ENCODE measurements at regions not wholly inside any gene's neighbourhood (a gene's known extent, or its start where the extent isn't known, plus 50 kb on each side); places are given as distances from the start of the nearest gene placed in this dataset.

DNA sequence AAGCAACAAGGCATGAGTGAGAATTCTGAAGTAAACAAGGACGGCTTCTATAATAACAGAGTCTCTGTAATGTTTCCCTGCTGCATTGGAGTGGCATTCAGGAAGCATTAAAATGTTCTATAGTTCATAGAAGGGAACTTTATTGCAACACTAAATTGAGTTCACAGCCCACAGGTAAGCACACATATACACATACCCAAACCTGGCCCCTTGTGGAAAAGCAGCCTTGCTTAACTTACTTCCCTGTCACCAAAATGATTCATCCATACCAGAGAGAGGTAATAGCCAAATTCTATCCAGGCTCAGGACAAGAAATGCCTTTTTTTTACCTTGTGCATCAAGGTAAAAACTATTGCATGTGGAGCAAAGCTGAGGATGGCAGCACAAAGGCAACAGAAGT is 241.4 kb downstream of the HHIPL2 start:
- no peaks in the 10 kb centered on the region for H3K27me3 ChIP-seq
- H3K9me3 ChIP-seq: no peaks in the 10 kb centered on the region
- 63 to 83% (median 81%) methylated on average over 1 of the region's 1 CpG for WGBS, 5 donors
- no peak for DNase-seq
- H3K27ac ChIP-seq: no peak overlapping the region
- H3K4me3 ChIP-seq: no peak overlapping the region
- intact Hi-C loops (cut with DNase I; ENCODE audit: low total_unique reads): no loop called here
- TF ChIP-seq EP300 (IDR thresholded peaks at IDR 0.05): no peak
- no peaks in the 10 kb centered on the region for H3K36me3 ChIP-seq
- H3K4me1 ChIP-seq: no peaks in the 10 kb centered on the region

DNA sequence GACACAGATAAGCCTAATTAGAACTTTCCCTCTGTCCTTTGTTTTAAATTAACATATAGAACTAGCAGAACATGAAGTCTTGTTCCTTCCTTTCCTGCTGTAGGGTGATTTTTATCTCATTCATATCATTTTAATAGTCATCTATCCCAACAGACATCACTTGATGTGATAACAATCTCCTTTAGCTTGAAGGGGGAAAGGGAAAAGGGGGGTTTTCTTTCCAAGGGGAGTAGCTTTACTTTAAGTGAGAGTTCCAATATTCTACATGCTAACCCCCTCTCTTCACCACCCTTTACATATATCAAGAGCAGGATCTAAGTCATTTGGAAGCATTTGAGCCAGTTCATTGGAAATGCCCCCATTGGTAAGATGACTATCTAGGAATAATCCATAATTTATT is 241.9 kb downstream of the HHIPL2 start:
- no peaks in the 10 kb centered on the region for H3K4me1 ChIP-seq
- TF ChIP-seq EP300 (IDR thresholded peaks at IDR 0.05): no peak
- TF ChIP-seq POLR2A (IDR thresholded peaks at IDR 0.05): no peak
- TF ChIP-seq, protein P1, sequence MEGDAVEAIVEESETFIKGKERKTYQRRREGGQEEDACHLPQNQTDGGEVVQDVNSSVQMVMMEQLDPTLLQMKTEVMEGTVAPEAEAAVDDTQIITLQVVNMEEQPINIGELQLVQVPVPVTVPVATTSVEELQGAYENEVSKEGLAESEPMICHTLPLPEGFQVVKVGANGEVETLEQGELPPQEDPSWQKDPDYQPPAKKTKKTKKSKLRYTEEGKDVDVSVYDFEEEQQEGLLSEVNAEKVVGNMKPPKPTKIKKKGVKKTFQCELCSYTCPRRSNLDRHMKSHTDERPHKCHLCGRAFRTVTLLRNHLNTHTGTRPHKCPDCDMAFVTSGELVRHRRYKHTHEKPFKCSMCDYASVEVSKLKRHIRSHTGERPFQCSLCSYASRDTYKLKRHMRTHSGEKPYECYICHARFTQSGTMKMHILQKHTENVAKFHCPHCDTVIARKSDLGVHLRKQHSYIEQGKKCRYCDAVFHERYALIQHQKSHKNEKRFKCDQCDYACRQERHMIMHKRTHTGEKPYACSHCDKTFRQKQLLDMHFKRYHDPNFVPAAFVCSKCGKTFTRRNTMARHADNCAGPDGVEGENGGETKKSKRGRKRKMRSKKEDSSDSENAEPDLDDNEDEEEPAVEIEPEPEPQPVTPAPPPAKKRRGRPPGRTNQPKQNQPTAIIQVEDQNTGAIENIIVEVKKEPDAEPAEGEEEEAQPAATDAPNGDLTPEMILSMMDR (IDR thresholded peaks at IDR 0.05): no peak
- TF ChIP-seq POLR2AphosphoS5 (IDR thresholded peaks at IDR 0.05): no peak
- H3K9me3 ChIP-seq: no peaks in the 10 kb centered on the region
- intact Hi-C loops (cut with DNase I; ENCODE audit: low total_unique reads): no loop called here
- no peaks in the 10 kb centered on the region for H3K27me3 ChIP-seq
- H3K36me3 ChIP-seq: no peaks in the 10 kb centered on the region
- DNase-seq: no peak
- no peak overlapping the region for H3K27ac ChIP-seq
- H3K4me3 ChIP-seq: no peak overlapping the region

DNA sequence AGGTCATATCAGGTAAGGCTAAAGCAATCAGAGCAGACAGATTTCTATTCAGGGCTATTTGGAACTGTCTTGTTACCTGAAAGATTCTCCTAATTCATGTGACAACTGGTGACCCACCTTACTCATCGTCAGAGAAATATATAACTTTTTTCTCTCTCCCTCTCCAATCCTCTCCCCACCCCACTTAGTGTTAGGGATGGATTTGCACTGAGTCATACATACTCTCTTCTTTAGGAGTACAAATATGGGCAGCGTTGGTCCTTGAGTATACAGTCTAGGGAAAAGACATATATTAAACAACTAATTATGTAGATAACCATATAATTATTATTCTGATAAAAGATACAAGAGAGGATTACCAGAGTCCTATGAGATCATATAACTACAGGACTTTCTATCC is 246.3 kb downstream of the HHIPL2 start:
- H3K27ac ChIP-seq: no peak overlapping the region
- 60 to 85% (median 74%) methylated on average over 2 of the region's 2 CpGs for WGBS, 5 donors
- H3K27me3 ChIP-seq: no peaks in the 10 kb centered on the region
- H3K9me3 ChIP-seq: peaks cover 0 to 20% (median 12%) of the 10 kb centered on the region in 4 donors
- no peaks in the 10 kb centered on the region for H3K36me3 ChIP-seq
- no peaks in the 10 kb centered on the region for H3K4me1 ChIP-seq
- intact Hi-C loops (cut with DNase I; ENCODE audit: low total_unique reads): no loop called here
- TF ChIP-seq, protein P1 (IDR thresholded peaks at IDR 0.05): no peak
- TF ChIP-seq POLR2AphosphoS5 (IDR thresholded peaks at IDR 0.05) (no peak), EP300 (IDR thresholded peaks at IDR 0.05) (no peak), POLR2A (IDR thresholded peaks at IDR 0.05) (no peak)
- DNase-seq: no peak
- H3K4me3 ChIP-seq: no peak overlapping the region

DNA sequence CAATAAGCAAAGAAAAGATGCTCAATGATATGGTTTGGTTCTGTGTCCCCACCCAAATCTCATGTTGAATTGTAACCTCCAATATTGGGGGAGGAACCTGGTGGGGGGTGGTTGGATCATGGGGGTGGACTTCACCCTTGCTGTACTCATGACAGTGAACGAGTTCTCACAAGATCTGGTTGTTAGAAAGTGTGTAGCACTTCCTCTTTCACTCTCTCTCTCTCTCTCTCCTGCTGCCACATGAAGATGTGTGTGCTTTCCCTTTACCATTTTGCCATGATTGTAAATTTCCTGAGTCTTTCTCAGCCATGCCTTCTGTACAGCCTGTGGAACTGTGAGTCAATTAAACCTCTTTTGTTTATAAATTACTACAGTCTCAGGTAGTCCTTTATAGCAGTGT is 248.4 kb downstream of the HHIPL2 start:
- TF ChIP-seq POLR2AphosphoS5 (IDR thresholded peaks at IDR 0.05) (no peak), POLR2A (IDR thresholded peaks at IDR 0.05) (no peak), EP300 (IDR thresholded peaks at IDR 0.05) (no peak)
- TF ChIP-seq, protein P1 (IDR thresholded peaks at IDR 0.05): no peak
- DNase-seq: no peak
- Histone ChIP-seq H3K4me1 (no peaks in the 10 kb centered on the region), H3K27me3 (no peaks in the 10 kb centered on the region), H3K9me3 (peaks cover 0 to 30% (median 20%) of the 10 kb centered on the region in 4 donors), H3K36me3 (no peaks in the 10 kb centered on the region), H3K4me3 (no peak overlapping the region), H3K27ac (no peak overlapping the region)
- WGBS, 5 donors: 40 to 67% (median 53%) methylated on average over 1 of the region's 1 CpG
- intact Hi-C loops (cut with DNase I; ENCODE audit: low total_unique reads): no loop called here

DNA sequence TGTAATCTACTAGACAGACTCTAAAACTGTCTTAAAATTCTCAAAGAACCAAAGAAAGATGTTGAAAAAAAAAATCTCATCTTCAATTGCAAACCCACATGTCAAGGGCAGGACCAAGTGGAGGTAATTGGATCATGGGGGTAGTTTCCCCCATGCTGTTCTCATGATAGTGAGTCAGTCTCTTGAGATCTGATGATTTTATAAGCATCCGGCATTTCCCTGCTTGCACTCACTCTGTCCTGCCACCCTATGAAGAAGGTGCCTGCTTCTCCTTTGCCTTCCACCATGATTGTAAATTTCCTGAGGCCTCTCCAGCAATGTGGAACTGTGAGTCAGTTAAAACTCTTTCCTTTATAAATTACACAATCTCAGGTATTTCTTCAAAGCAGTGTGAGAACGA is 257.0 kb downstream of the HHIPL2 start:
- H3K4me3 ChIP-seq: no peak overlapping the region
- peaks cover 0 to 14% (median 6%) of the 10 kb centered on the region in 4 donors for H3K9me3 ChIP-seq
- intact Hi-C loops (cut with DNase I; ENCODE audit: low total_unique reads): no loop called here
- H3K27ac ChIP-seq: no peak overlapping the region
- TF ChIP-seq, protein P1 (IDR thresholded peaks at IDR 0.05): no peak
- no peak for TF ChIP-seq POLR2A (IDR thresholded peaks at IDR 0.05)
- 91 to 93% (median 92%) methylated on average over 2 of the region's 2 CpGs for WGBS, 5 donors
- no peaks in the 10 kb centered on the region for H3K4me1 ChIP-seq
- no peaks in the 10 kb centered on the region for H3K36me3 ChIP-seq
- H3K27me3 ChIP-seq: no peaks in the 10 kb centered on the region
- no peak for DNase-seq

Data from stomach (tissue), 8 donors.